Nephron progenitor cell (in vitro differentiated cells): ENCODE measurements at regions not wholly inside any gene's neighbourhood (a gene's known extent, or its start where the extent isn't known, plus 50 kb on each side); places are given as distances from the start of the nearest gene placed in this dataset.

Experiments used
- DNase-seq: peaks from one replicate; pipeline ENCODE4 v3.0.0; 2021
- H3K27ac Mint-ChIP-seq: 2 replicates; pipeline ENCODE4 v1.8.0; 2021; ENCODE audit warnings: mild to moderate bottlenecking, moderate library complexity, mixed read lengths
- H3K27me3 Mint-ChIP-seq: 2 replicates; pipeline ENCODE4 v1.8.0; 2021; ENCODE audit warnings: mild to moderate bottlenecking, low read depth, mixed read lengths; ENCODE audit not compliant: poor library complexity
- H3K36me3 Mint-ChIP-seq: 2 replicates; pipeline ENCODE4 v1.8.0; 2021; ENCODE audit warnings: low read depth, mixed read lengths
- H3K4me1 Mint-ChIP-seq: 2 replicates; pipeline ENCODE4 v1.8.0; 2021; ENCODE audit warnings: mixed read lengths
- H3K4me3 Mint-ChIP-seq: 2 replicates; pipeline ENCODE4 v1.8.0; 2021; ENCODE audit warnings: mild to moderate bottlenecking, moderate library complexity, mixed read lengths
- H3K9me3 Mint-ChIP-seq: 2 replicates; pipeline ENCODE4 v1.8.0; 2021; ENCODE audit warnings: mild to moderate bottlenecking, moderate library complexity, mixed read lengths
- TF ChIP-seq, protein P1 (sequence below): fragments of 200-600 bp; sonication (generic); IDR thresholded peaks from 2 replicates; pipeline ENCODE4 v1.5.0; 2021; ENCODE audit warnings: antibody characterized with exemption

- H3K27ac Mint-ChIP-seq, result no peak overlapping the region
- DNase-seq, result no peak
- no peaks in the 10 kb centered on the region for H3K4me1 Mint-ChIP-seq
- H3K4me3 Mint-ChIP-seq, result no peak overlapping the region
- H3K27me3 Mint-ChIP-seq, result no peaks in the 10 kb centered on the region
- peaks cover 15% of the 10 kb centered on the region for H3K9me3 Mint-ChIP-seq
- no peaks in the 10 kb centered on the region for H3K36me3 Mint-ChIP-seq
- TF ChIP-seq, protein P1, sequence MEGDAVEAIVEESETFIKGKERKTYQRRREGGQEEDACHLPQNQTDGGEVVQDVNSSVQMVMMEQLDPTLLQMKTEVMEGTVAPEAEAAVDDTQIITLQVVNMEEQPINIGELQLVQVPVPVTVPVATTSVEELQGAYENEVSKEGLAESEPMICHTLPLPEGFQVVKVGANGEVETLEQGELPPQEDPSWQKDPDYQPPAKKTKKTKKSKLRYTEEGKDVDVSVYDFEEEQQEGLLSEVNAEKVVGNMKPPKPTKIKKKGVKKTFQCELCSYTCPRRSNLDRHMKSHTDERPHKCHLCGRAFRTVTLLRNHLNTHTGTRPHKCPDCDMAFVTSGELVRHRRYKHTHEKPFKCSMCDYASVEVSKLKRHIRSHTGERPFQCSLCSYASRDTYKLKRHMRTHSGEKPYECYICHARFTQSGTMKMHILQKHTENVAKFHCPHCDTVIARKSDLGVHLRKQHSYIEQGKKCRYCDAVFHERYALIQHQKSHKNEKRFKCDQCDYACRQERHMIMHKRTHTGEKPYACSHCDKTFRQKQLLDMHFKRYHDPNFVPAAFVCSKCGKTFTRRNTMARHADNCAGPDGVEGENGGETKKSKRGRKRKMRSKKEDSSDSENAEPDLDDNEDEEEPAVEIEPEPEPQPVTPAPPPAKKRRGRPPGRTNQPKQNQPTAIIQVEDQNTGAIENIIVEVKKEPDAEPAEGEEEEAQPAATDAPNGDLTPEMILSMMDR, result no peak
These were observed 125.2 kb downstream of the PTPRS start for GRCh38 chr19:5215431-5215830.

DNA sequence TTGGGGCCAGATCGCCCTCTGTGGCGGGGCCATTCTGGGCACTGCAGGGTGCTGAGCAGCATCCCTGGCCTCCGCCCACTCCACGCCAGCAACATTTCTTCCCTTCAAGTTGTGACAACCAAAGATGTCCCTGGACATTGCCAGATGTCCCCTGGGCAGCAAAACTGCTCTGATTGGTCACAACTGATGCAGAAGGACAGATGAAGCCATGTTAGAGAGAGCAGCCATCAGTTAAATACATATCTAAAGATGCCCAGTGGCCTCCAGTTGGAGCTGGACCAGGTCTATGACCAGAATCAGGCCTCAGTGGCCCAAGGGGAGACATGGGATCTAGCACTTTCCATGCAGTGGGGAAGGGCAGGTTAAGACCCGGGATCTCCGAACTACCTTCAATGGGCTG, 125.7 kb downstream of the PTPRS start:
- Mint-ChIP-seq H3K4me3 (no peak overlapping the region), H3K9me3 (peaks cover 15% of the 10 kb centered on the region), H3K36me3 (no peaks in the 10 kb centered on the region), H3K4me1 (no peaks in the 10 kb centered on the region), H3K27ac (no peak overlapping the region), H3K27me3 (no peaks in the 10 kb centered on the region)
- TF ChIP-seq, protein P1, result no peak
- DNase-seq, result no peak

DNA sequence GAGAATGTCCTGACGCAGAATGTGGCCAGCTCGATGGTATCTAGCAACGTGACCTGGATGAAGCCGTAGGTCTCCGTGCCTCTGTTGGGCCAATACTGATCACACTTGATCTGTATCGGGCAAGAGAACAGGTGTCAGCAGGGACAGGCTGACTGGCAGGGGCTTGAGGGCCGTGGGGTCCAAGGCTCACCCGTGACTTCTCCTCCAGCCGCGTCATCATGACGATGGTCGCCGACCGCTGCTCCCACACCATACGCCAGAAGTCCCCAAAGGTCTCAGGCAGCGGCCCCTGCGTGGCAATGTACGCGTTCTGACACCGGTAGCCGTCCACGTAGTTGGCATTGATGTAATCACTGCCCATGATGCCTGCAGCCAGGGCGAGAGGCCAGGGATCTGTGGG, 126.2 kb downstream of the PTPRS start:
- Mint-ChIP-seq H3K4me3 (no peak overlapping the region), H3K36me3 (no peaks in the 10 kb centered on the region), H3K4me1 (no peaks in the 10 kb centered on the region), H3K27ac (no peak overlapping the region), H3K27me3 (no peaks in the 10 kb centered on the region), H3K9me3 (peaks cover 15% of the 10 kb centered on the region)
- TF ChIP-seq, protein P1, result no peak
- DNase-seq, result no peak

DNA sequence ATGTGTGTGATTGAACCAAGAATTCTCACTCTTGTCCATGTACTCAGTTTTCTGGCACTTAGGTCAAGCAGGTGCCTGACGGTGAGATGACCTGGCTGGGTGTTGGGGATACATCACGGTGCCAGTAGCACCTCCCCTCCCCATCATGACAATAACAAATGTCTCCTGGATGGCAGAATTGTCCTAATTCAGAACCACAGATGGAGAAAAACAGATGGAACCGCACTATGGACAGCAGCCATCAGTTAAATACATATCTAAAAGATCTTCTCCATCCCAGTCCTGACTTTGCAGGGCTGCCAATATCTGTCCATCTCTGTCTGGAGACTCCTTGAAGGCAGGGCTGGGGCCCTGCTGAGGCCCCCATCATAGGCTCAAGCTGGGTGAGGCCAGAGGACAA, 126.9 kb downstream of the PTPRS start:
- DNase-seq, result no peak

GRCh38 chr19:5212101-5212500, 128.5 kb downstream of the PTPRS start:
- no peaks in the 10 kb centered on the region for H3K4me1 Mint-ChIP-seq
- H3K27me3 Mint-ChIP-seq, result no peaks in the 10 kb centered on the region
- no peak overlapping the region for H3K27ac Mint-ChIP-seq
- DNase-seq, result no peak
- TF ChIP-seq, protein P1, result no peak
- no peak overlapping the region for H3K4me3 Mint-ChIP-seq
- H3K36me3 Mint-ChIP-seq, result no peaks in the 10 kb centered on the region
- peaks cover 15% of the 10 kb centered on the region for H3K9me3 Mint-ChIP-seq

More for the DNA sequence above, 126.9 kb downstream of the PTPRS start:
- peaks cover 15% of the 10 kb centered on the region for H3K9me3 Mint-ChIP-seq
- H3K36me3 Mint-ChIP-seq, result no peaks in the 10 kb centered on the region
- H3K27ac Mint-ChIP-seq, result no peak overlapping the region
- TF ChIP-seq, protein P1, result no peak
- no peaks in the 10 kb centered on the region for H3K27me3 Mint-ChIP-seq
- no peak overlapping the region for H3K4me3 Mint-ChIP-seq
- no peaks in the 10 kb centered on the region for H3K4me1 Mint-ChIP-seq

DNA sequence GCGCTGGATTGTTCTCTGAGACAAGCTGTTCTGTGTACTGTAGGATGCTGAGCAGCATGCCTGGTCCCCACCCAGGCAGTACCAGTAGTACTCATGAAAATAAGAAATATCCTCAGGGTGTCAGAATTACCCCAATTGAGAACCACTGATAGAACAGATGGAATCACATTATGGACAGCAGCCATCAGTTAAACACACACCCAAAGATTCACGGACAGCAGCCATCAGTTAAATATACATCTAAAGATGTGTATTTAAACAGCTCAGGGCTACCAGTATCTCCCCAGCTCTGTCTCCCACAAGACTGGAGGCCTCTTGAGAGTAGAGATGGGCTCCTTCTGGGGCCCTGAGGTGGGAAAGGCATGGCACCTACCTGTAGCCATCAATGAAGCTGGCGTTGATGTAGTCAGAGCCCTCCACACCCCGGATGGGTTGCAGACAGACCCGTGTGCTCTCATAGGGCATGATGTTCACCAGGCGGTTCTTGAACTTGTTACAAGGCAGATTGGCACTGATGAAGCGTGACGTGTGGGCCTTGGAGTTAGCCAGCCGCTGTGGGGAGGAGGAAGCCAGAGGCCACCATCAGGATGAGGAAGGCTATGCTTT, 129.3 kb downstream of the PTPRS start:
- TF ChIP-seq, protein P1, result no peak
- H3K36me3 Mint-ChIP-seq, result no peaks in the 10 kb centered on the region
- peaks cover 15% of the 10 kb centered on the region for H3K9me3 Mint-ChIP-seq
- no peak overlapping the region for H3K4me3 Mint-ChIP-seq
- no peaks in the 10 kb centered on the region for H3K4me1 Mint-ChIP-seq
- no peak overlapping the region for H3K27ac Mint-ChIP-seq
- no peaks in the 10 kb centered on the region for H3K27me3 Mint-ChIP-seq
- DNase-seq, result no peak
